CD14-positive monocyte (primary cell): ENCODE measurements at regions not wholly inside any gene's neighbourhood (a gene's known extent, or its start where the extent isn't known, plus 50 kb on each side); places are given as distances from the start of the nearest gene placed in this dataset.

Source experiments
- DNase-seq, 3 donors: peaks; one replicate each; pipeline ENCODE4 v3.0.0-alpha.2; 2011 to 2022
- H2AFZ ChIP-seq: 2 replicates; pipeline ENCODE4 v1.6.0; 2012; ENCODE audit warnings: mild to moderate bottlenecking, low read depth, low read length, inconsistent platforms; ENCODE audit not compliant: insufficient read depth, poor library complexity, severe bottlenecking
- H3K27ac ChIP-seq, 2 donors: 1 replicate in 1 of 2; 2 replicates in 1 of 2; pipeline ENCODE4 v1.5.1; 2012 to 2013; ENCODE audit warnings: low read length in 2 of 2, control low read depth in 1 of 2, inconsistent platforms in 1 of 2, low read depth in 1 of 2, mild to moderate bottlenecking in 1 of 2
- H3K27me3 ChIP-seq, 2 donors: one replicate each; pipeline versions ENCODE4 v1.6.0 to v1.6.1; 2011 to 2013; ENCODE audit warnings: low read length in 2 of 2; ENCODE audit not compliant: control insufficient read depth in 2 of 2, insufficient read depth in 2 of 2
- H3K36me3 ChIP-seq, 2 donors: replicated peaks in 1 of 2; 1 replicate in 1 of 2; 2 replicates in 1 of 2; pipeline versions ENCODE4 v1.5.1 to v1.6.1; 2012 to 2013; ENCODE audit warnings: low read length in 2 of 2, control low read depth in 1 of 2, inconsistent platforms in 1 of 2, mild to moderate bottlenecking in 1 of 2; ENCODE audit not compliant: insufficient read depth in 2 of 2, control insufficient read depth in 1 of 2
- H3K4me1 ChIP-seq, 2 donors: 1 replicate in 1 of 2; 2 replicates in 1 of 2; pipeline versions ENCODE4 v1.5.1 to v1.6.1; 2012 to 2013; ENCODE audit warnings: low read length in 2 of 2, control low read depth in 1 of 2, inconsistent platforms in 1 of 2, mild to moderate bottlenecking in 1 of 2, moderate library complexity in 1 of 2; ENCODE audit not compliant: insufficient read depth in 2 of 2, control insufficient read depth in 1 of 2
- H3K4me2 ChIP-seq: replicated peaks from 2 replicates; pipeline ENCODE3; 2012; ENCODE audit warnings: low read length, moderate library complexity, mild to moderate bottlenecking; ENCODE audit not compliant: poor library complexity, severe bottlenecking; ENCODE audit errors: extremely low read depth
- H3K4me3 ChIP-seq, 3 experiments: fragments of 200-600 bp in 1 of 3; sonication (generic) in 1 of 3; replicated peaks in 1 of 3; 1 replicate in 2 of 3; 2 replicates in 1 of 3; pipeline ENCODE4 v1.5.1; 2011 to 2013; ENCODE audit warnings: low read length in 3 of 3, mild to moderate bottlenecking in 3 of 3, control low read depth in 2 of 3, low read depth in 2 of 3, inconsistent platforms in 1 of 3, moderate library complexity in 1 of 3
- H3K79me2 ChIP-seq: 2 replicates; pipeline ENCODE4 v1.6.0; 2012; ENCODE audit warnings: mild to moderate bottlenecking, control low read depth, inconsistent platforms, low read length, moderate library complexity; ENCODE audit not compliant: insufficient read depth
- H3K9ac ChIP-seq: 2 replicates; pipeline ENCODE4 v1.6.0; 2017; ENCODE audit warnings: low read length, mild to moderate bottlenecking; ENCODE audit not compliant: insufficient read depth, poor library complexity, severe bottlenecking
- H3K9me3 ChIP-seq, 2 donors: replicated peaks in 1 of 2; 1 replicate in 1 of 2; 2 replicates in 1 of 2; pipeline versions ENCODE4 v1.5.1 to v1.6.1; 2012 to 2013; ENCODE audit warnings: low read length in 2 of 2, control low read depth in 1 of 2; ENCODE audit not compliant: control insufficient read depth in 1 of 2, insufficient read depth in 1 of 2
- H4K20me1 ChIP-seq: 2 replicates; pipeline ENCODE4 v1.6.0; 2012; ENCODE audit warnings: mild to moderate bottlenecking, low read length, control low read depth, moderate library complexity; ENCODE audit not compliant: insufficient read depth
- H3K27ac Mint-ChIP-seq, 7 donors: one replicate each; pipeline ENCODE4 v1.8.0; 2020; ENCODE audit warnings: mild to moderate bottlenecking in 7 of 7, mixed read lengths in 7 of 7, moderate library complexity in 6 of 7, inconsistent platforms in 2 of 7
- H3K27me3 Mint-ChIP-seq, 3 donors: one replicate each; pipeline ENCODE4 v1.8.0; 2021 to 2022; ENCODE audit warnings: low read depth in 3 of 3, mild to moderate bottlenecking in 3 of 3, mixed read lengths in 3 of 3, moderate library complexity in 3 of 3, inconsistent platforms in 1 of 3
- H3K36me3 Mint-ChIP-seq, 2 donors: one replicate each; pipeline ENCODE4 v1.8.0; 2020; ENCODE audit warnings: mixed read lengths in 2 of 2, inconsistent platforms in 1 of 2, mild to moderate bottlenecking in 1 of 2
- H3K4me1 Mint-ChIP-seq: one replicate; pipeline ENCODE4 v1.8.0; 2020; ENCODE audit warnings: mild to moderate bottlenecking, mixed read lengths
- H3K4me3 Mint-ChIP-seq, 2 donors: one replicate each; pipeline ENCODE4 v1.8.0; 2020; ENCODE audit warnings: mild to moderate bottlenecking in 2 of 2, mixed read lengths in 2 of 2, moderate library complexity in 1 of 2
- H3K9me3 Mint-ChIP-seq, 7 donors: one replicate each; pipeline ENCODE4 v1.8.0; 2020 to 2022; ENCODE audit warnings: mixed read lengths in 7 of 7, mild to moderate bottlenecking in 6 of 7, moderate library complexity in 6 of 7, inconsistent platforms in 2 of 7
- WGBS: methylation state at CpG from one replicate; pipeline ENCODE4 v1.1.5; 2013; ENCODE audit warnings: missing lambda C conversion rate; ENCODE audit not compliant: insufficient coverage; 5-methylcytosine and 5-hydroxymethylcytosine counted together
- intact Hi-C, 2 donors: fragments of 100-400 bp; cut with micrococcal nuclease; formaldehyde crosslinking; loops; one replicate each; pipeline versions ENCODE4 v1.15.0 to v1.15.1; 2023
- TF ChIP-seq, protein P1 (sequence below): fragments of 200-600 bp; IDR thresholded peaks from one replicate; pipeline ENCODE4 v1.8.0; 2022; ENCODE audit warnings: antibody characterized with exemption, mild to moderate bottlenecking

DNA sequence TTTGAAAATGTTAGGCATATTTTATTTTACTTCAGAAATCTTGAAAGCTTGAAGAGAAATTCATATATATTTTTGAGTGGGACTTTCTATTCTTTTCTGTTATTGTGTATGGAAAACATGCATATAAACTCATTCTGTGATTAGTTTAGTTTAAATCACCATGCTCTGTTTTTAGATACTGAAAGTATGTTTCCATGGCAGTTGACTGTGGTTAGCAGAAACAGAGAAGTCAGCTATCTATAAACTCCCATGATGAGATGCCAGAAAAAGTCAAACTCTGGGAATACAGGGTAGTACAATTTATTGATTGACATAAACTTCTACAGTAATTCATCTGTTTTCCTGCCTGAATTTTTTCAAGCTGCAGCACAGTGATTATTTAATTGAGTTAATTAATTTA lies 905.3 kb upstream of the VRK2 start:
- TF ChIP-seq, protein P1, sequence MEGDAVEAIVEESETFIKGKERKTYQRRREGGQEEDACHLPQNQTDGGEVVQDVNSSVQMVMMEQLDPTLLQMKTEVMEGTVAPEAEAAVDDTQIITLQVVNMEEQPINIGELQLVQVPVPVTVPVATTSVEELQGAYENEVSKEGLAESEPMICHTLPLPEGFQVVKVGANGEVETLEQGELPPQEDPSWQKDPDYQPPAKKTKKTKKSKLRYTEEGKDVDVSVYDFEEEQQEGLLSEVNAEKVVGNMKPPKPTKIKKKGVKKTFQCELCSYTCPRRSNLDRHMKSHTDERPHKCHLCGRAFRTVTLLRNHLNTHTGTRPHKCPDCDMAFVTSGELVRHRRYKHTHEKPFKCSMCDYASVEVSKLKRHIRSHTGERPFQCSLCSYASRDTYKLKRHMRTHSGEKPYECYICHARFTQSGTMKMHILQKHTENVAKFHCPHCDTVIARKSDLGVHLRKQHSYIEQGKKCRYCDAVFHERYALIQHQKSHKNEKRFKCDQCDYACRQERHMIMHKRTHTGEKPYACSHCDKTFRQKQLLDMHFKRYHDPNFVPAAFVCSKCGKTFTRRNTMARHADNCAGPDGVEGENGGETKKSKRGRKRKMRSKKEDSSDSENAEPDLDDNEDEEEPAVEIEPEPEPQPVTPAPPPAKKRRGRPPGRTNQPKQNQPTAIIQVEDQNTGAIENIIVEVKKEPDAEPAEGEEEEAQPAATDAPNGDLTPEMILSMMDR: no peak
- Histone ChIP-seq H2AFZ (no peak overlapping the region), H3K9ac (no peak overlapping the region), H3K9me3 (peaks cover 16 to 18% of the 10 kb centered on the region in 2 donors), H3K4me1 (no peaks in the 10 kb centered on the region), H3K27ac (no peak overlapping the region), H3K36me3 (no peaks in the 10 kb centered on the region), H3K4me3 (no peak overlapping the region), H3K4me2 (no peak overlapping the region), H3K27me3 (no peaks in the 10 kb centered on the region), H3K79me2 (no peaks in the 10 kb centered on the region), H4K20me1 (no peaks in the 10 kb centered on the region)
- Mint-ChIP-seq H3K4me1 (no peaks in the 10 kb centered on the region), H3K36me3 (no peaks in the 10 kb centered on the region), H3K4me3 (no peak overlapping the region), H3K27me3 (no peaks in the 10 kb centered on the region), H3K27ac (no peak overlapping the region), H3K9me3 (peaks cover 6 to 16% (median 12%) of the 10 kb centered on the region in 7 donors)
- intact Hi-C loops: no loop called here
- no peak for DNase-seq

DNA sequence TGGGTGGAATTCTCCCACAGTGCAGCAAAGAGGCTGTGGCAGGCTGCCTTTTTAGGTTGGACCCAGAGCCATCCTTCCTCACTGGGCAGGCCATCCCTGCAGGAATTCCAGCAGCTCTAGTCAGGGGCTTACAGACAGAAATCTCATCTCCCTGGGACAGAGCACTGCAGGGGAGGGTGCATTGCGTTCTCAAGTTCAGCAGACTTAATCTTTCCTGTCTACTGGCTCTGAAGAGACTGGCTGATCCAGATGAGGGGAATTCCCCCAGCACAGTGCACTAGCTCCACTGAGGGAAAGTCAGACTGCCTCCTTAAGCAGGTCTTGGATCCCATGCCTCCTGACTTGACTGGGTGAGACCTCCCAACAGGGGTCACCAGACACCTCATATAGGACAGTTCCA lies 899.7 kb upstream of the VRK2 start:
- Mint-ChIP-seq H3K27me3 (no peaks in the 10 kb centered on the region), H3K4me3 (no peak overlapping the region), H3K27ac (no peak overlapping the region), H3K9me3 (peaks cover 20 to 38% (median 31%) of the 10 kb centered on the region in 7 donors), H3K36me3 (no peaks in the 10 kb centered on the region), H3K4me1 (no peaks in the 10 kb centered on the region)
- no peak for DNase-seq
- no CpG with 5 or more reads among the region's 1 CpG for whole genome bisulfite sequencing
- intact Hi-C loops: no loop called here
- no peak overlapping the region for H3K4me3 ChIP-seq
- H2AFZ ChIP-seq: no peak overlapping the region
- H3K9ac ChIP-seq: no peak overlapping the region
- no peaks in the 10 kb centered on the region for H4K20me1 ChIP-seq
- no peaks in the 10 kb centered on the region for H3K79me2 ChIP-seq
- H3K4me2 ChIP-seq: no peak overlapping the region
- no peak overlapping the region for H3K27ac ChIP-seq
- TF ChIP-seq, protein P1: no peak
- no peaks in the 10 kb centered on the region for H3K36me3 ChIP-seq
- H3K27me3 ChIP-seq: no peaks in the 10 kb centered on the region
- H3K4me1 ChIP-seq: no peaks in the 10 kb centered on the region
- H3K9me3 ChIP-seq: peaks cover 29 to 42% of the 10 kb centered on the region in 2 donors
